HK-2 (cell line): ENCODE measurements at regions not wholly inside any gene's neighbourhood (a gene's known extent, or its start where the extent isn't known, plus 50 kb on each side); places are given as distances from the start of the nearest gene placed in this dataset.

Experiments
- DNase-seq: peaks from one replicate; pipeline ENCODE4 v3.0.0-alpha.2; 2018; ENCODE audit not compliant: unreplicated experiment

DNA sequence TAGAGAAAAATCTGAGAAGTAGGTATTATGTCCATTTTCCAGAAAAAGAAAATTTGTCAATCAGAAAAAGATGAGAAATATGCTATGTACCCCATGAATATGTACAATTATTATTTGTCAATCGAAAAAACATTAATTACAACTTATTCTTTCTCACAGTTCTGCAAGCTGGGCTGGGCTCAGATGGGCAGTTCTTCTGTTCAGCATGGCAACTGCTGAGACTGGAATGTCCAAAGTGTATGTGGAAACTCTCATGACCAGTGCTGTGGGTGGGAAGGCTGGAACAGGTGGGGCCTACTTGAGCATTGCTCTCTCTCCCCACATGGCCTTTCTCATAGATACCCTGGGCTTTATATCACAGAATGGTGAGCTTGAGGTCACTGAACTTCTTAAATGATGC is 450.3 kb upstream of the TBX3 start:
- DNase-seq = no peak

- DNase-seq = no peak
Measured at GRCh38 chr12:115132905-115133304, 448.9 kb upstream of the TBX3 start.

DNA sequence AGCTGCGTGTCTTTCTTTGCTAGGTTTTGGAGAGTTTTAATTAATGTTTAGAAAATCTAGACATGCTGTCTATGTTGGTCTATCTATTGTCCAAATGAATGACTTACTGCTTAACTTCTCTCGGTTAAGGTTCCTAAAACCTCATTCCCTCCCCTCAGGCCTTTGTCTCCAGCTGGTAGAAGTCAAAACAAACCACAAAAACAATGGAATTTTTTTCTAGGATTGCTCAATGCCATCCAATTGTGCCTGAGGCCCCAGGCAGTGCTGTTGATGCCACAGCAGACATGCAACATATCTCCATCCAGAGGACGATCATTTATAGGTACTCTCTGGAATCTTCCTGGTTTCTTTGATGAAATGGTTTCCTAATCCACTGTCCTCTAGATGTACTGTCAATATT is 448.2 kb upstream of the TBX3 start:
- DNase-seq = no peak

DNA sequence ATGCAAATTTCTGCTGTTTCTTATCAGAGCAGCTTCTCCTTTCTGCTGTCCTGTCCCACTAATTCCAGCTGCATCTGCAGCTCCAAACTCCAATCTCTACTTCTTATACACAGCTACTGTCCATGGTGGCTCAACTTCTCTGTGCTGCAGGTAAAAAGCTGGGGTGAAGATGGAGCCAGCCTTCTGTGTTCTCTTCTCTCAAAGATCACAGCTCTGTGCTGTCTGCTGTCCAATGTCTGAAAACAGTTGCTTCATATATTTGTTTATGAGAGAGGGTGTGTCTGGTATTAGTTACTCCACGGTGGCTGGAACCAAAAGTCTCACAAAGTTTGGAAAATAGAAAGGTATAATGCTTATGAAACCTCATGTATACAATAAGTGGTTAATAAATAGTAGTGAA is 445.8 kb upstream of the TBX3 start:
- DNase-seq = no peak

DNA sequence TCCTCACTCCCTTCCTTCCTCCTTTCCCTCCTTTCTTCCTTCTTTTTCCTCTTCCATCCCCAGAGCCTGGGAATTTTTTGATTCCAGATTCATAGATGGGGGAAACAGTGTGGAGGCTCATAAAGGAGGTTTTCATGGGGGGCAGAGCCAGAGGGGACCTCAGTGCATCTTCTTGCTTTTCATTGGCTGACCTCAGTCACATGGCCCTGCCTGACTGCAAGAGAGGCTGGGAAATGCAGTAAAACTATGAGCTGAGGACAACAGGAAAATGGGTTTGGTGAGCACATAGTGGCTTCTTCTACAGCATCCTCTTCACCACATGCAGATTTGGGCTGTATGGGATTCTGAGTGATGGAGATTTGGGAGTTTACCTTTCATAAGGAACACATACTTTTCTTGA is 437.1 kb upstream of the TBX3 start:
- no peak for DNase-seq

DNA sequence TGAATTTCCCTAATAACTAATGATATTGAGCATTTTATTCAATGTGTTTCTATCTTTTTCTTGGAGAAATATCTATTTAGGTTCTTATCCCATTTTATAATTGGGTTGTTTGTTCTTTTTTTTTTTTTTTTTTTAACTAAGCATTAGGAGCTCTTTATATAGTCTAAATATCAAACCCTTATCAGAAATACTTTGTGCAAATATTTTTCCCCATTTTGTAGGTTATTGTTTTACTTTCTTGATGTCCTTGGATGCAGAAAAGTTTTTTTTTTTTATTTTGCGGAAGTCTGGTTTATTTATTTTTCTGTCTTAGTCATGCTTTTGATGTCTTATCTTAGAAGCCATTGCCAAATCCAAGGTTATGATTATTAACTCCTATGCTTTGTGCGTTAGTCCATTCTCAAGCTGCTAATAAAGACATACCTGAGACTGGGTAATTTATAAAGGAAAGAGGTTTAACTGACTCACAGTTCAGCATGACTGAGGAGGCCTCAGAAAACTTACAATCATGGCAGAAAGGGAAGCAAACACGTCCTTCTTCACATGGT is 434.3 kb upstream of the TBX3 start:
- DNase-seq = no peak

- no peak for DNase-seq
Measured at GRCh38 chr12:115114140-115114539, 430.2 kb upstream of the TBX3 start.

- no peak for DNase-seq
Measured at GRCh38 chr12:115109863-115110262, 425.9 kb upstream of the TBX3 start.

DNA sequence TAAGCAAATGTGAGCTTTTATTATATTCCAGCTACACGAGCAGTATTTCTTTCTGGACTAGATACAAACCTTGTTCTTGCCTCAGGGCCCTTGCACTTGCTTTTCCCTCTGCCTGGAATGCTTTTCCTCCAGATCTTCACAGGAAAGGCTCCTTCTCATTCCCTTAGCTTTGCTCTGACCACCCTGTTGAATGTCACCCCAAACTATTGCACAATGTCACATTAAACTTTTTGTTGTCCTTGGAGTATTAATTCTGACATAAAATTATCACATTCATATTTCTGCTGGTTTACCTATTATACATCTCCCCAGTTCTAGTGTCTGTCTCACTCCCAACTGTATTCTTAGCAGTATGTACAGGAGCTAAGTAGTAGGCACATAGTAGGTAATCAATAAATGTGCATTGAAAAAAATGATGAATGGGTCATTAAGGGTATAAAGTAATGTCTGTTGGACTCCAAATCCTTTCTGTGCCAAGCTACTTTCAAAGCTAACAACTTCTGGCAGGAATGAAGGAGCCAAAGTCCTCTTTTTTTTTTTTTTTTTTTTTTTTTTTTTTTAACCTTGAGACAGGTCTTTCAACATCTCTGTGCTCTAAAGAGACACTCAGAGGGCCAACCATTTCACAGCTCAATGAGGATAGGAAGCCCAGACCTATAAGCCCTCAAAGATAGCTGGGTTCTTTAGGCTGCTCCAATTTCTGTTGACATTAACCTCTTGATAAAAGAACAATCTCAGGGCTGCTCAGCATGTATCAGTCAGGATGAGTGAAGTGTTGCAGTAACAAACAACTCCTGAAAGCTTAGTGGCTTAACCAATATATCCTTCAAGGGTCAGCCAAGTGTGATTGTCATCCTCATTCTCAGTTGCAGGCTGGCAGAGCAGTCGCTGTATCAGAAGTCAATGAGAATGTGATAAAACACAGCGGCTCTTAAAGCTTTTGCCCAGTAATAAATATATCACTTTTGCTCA is 424.4 kb upstream of the TBX3 start:
- DNase-seq = no peak

DNA sequence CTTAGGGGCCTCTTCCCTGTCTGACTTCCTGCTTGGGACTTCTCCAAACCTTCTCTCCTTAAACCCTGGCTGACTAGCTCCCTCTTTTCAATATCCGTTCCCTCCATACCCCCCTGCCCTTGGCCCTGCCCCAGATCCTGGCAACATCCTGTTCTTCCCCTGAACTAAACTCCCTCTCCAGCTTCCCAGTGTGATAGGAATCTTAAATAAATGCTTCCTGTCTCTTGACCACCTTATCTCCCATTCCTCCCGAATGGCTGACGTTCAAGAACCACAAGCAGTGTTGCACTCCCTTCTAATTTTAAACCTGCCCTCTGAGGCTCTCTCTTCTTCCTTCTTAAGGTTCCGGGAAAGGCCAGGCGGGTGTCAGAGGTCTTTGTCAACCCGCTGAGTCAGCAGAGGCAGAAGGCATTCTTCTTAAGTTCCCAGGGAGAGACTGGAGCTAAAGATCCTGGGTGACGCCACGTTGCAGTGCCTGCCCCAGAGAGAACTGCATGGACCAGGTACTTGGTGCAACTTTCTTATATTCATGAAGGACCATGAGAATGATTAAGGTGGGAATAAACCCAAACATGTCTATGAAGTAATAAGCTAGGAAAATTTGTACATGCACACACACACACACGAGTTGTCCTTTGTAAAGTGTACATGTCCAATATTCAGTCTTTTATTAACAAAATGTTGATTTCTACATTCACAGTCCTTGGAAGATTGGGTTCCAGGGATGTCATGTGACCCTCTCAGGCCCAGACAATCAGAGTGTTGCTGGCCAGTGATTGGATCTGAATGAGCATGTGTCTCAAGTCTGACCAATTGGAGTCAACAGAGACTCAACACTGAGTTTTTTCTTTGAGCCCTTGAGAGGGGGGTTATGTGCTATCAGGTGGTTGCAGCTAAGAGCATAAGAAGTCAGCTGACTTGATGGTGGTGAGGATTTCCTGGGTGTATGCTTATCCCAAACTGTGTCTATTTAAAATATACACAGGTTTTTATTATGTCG is 420.2 kb upstream of the TBX3 start:
- no peak for DNase-seq

DNA sequence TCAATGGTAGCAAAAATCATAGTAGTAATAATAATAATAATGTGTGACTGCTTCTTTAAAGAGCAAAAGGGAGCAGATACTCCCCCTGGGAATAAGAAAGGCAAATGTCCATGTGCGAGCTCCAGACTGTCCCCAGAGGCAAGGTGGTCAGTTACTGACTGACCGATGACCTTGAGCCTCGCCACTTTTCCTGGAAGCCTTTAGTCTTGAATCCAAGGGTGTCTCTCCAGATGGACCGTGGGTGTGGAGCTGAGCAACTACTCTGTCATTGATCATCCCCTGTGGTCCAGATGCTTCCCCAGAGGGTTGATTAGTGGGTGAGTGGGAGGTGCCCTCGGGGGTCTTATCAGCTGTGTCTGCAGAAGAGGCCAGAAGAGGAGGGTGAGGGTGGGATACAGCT is 418.5 kb upstream of the TBX3 start:
- DNase-seq = no peak

DNA sequence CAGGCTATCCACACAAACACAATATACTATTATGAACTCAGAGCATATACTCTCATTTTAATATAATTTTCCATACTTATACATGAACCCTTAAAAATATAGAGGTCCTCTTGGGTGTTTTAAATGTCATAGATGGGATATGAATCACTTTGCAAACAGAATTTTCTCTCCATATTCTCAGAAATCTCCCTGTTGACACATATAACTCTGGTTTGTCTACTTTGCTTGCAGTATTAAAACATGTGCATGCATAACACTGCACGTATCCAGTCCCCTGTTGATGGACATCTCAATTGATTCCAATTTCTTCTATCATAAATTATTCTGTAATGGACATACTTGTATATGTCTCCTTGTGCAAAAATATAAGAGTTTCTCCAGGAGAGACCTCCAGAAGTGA is 417.5 kb upstream of the TBX3 start:
- DNase-seq = no peak

GRCh38 chr12:115097416-115097815 is 413.4 kb upstream of the TBX3 start:
- DNase-seq = no peak

GRCh38 chr12:115096588-115097397 is 412.8 kb upstream of the TBX3 start:
- DNase-seq = no peak

DNA sequence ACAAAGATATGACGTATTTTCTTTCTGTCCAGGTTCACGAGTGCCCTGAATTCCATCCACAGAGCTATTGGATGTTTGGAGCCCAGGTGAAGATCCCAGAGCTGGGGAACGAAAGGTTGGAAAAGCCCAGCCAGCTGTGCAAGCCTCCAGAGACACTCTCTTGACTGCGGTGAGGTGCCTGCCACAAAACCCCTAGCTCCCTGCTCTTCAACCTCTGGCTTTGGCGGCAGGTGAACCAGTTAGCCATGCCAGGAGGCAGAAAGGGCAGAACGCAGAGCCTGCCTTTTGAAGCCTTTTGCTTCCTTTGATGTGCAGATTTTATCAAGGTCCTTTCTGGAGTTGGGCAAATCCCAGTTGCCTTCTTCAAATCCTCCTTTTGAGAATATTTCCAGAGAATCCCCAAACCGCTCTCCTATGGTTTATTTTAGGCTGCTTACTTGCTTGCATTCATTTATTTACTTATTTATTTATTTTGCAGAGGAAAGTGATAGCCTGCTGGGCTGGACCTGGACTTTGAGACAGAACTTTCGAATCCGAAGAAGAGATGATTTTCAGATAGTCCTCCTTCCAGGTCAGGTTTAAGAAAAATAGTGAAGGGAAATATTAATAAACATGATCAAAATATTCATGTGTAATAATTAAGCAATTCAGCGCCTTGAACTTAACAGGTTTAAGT is 411.2 kb upstream of the TBX3 start:
- no peak for DNase-seq

DNA sequence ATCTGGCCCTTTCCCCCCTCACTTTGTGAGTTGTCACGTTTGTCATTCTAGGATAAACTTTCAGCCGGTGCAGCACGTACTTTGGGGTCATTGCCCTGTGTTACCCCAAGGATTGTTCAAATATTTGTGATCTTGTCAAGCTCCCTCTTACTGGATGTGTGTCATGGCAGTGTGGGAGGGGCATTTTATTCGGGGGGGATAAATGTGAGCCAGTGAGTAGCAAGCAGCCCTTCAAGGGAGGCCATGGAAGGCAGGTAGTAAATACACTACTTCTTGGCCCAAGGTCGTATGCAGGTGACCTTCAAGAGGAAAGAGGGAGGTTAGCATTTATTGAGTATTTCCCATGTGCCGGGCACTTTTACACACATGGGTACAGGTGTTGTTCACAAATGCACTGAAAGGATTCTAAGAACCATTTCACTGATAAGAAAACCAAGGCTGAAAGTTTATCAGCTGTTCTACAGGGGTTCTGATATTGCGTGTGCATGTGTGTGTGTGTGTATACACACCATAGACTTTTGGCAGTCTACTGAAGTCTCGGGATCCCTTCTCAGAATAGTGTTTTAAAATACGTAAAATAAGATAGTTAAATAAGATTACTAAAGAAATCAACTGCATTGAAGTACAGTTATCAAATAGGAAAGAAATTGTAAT is 410.3 kb upstream of the TBX3 start:
- no peak for DNase-seq

DNA sequence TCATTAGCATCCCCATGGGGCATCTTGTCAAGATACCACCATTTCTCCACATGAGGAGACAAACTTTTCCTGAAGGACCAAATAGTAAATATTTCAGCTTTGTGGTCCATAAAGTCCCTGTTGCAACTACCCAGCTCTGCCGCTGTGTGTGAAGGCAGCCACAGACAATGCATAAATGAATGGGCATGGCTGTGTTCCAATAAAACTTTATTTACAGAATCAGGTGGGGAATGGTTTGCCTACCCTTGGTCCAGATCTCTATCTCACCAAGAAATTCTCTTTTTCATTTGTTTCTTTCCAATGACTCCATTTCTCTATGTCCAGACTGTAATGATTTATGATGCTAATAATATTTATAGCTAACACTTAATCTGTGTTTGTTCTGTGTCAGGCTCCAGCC is 409.3 kb upstream of the TBX3 start:
- DNase-seq = no peak

GRCh38 chr12:115090783-115091182 is 406.8 kb upstream of the TBX3 start:
- DNase-seq = no peak

DNA sequence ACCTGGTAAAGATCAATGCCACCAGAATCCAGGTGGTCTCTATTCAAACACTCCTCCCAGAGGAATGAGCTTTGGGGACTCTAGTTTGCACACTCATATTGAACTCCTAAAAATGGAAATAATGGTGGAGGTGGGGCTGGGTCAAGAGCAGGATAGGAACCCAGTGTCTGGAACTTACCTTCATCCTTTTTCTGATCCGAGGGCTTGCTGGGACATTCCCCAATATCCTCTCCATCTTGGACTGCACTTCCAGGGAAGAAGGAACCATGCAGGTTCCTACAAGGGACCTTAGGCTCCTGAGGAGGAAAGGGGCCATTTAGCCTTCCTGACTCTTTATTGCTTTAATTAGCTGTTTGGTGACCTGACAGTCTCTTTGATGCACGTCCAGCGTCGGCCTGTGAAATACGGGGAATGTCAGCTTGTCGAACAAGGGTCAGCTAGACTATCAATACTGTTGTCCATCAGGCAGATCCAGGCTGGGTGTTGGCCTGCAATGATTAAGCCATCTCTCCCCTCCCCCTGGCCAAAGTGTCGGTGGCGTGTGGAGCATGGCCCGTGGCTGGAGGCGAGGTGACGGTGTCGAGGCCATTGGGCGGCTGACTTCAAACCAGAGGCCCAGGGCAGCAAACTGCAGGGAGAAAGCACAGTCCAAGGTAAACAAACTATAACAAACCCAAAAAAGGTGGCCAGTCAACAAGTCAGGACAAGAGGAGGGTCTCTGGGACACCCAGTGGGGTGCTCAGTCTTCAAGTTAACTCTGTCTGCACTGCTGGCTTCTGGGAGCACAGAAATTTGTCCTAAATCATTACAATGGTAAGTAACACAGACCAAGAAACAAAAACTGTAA is 405.2 kb upstream of the TBX3 start:
- DNase-seq = no peak
